ENCODE measurements at regions not wholly inside any gene's neighbourhood (a gene's known extent, or its start where the extent isn't known, plus 50 kb on each side); places are given as distances from the start of the nearest gene placed in this dataset.
"Not testable (repeated sequence)": the region's sequence is repeated elsewhere in the genome, so short reads cannot be mapped to it uniquely, and the experiment has no call there.

- DNase-seq = no peak
- in situ Hi-C loops (cut with MboI; ENCODE audit: low pct_unique_long_range_greater_than_20kb, low sequenced_read_pairs) = no loop called here
These were observed 251.6 kb upstream of the DEFB112 start for GRCh38 chr6:50301307-50301706.

- DNase-seq = no peak
- in situ Hi-C loops (cut with MboI; ENCODE audit: low pct_unique_long_range_greater_than_20kb, low sequenced_read_pairs) = no loop called here
These were observed 255.9 kb upstream of the DEFB112 start for GRCh38 chr6:50305660-50306059.

DNA sequence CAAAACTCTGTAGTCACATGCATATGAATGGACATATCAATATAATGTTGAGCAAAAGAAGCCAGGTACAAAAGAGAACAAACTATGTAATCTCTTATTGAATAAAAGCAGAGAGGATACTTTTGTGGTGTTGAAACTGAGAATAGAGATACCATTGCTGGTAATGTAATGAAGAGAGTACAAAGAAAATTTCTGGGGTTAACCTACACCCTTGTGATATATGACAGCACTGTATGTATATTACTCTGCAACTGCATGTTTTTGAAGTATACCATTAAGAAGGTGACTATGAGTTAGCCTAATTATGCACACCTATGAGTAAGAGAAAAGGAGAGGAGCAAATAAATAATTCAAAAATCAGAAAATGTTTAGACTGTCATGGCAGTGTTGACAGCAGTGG, 268.8 kb upstream of the DEFB112 start:
- no peak for DNase-seq

DNA sequence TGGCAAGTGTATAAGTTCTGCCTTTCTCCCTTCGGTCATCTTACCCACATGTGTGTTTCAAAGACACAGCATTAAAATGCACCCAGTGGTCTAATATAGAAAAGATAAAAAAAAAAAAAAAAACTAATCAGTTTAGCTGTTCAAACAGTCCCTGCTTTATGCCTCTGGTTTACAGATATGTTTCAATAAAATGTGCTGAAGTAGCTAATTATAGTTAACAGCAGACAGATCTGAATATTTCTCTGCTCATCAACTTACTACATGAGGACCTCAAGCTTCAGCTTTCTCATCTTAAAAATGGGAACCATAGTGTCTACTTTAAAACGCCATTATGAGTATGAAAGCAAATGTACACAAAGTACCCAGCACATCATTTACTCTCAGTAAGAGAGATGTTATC, 280.6 kb upstream of the DEFB112 start:
- in situ Hi-C loops (cut with MboI; ENCODE audit: low pct_unique_long_range_greater_than_20kb, low sequenced_read_pairs) = no loop called here
- no peak for DNase-seq

More for the DNA sequence above, 268.8 kb upstream of the DEFB112 start:
- in situ Hi-C loops (cut with MboI; ENCODE audit: low pct_unique_long_range_greater_than_20kb, low sequenced_read_pairs) = no loop called here

- no peak for DNase-seq
- in situ Hi-C loops (cut with MboI; ENCODE audit: low pct_unique_long_range_greater_than_20kb, low sequenced_read_pairs) = no loop called here
These were observed 281.2 kb upstream of the DEFB112 start for GRCh38 chr6:50330963-50331362.

DNA sequence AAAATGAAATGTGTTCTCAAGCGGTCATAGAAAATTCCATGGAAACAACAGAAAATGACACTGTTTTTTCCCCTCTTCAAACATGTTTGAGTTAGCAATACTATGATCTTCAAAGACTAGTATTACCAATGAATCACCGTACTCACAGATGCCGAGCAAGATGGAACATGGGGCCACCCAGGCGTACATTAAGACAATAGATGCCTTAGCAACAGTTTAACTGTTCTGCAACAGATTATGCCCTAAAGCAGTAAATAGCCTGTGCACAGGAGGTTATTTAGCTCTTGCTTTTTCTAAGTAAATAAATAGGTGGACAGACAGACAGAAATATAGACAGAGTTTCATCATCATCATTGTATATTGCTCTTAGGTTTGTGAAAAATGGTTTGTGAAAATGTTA, 284.0 kb upstream of the DEFB112 start:
- in situ Hi-C loops (cut with MboI; ENCODE audit: low pct_unique_long_range_greater_than_20kb, low sequenced_read_pairs) = no loop called here
- no peak for DNase-seq

- in situ Hi-C loops (cut with MboI; ENCODE audit: low pct_unique_long_range_greater_than_20kb, low sequenced_read_pairs) = no loop called here
- no peak for DNase-seq
These were observed 287.9 kb upstream of the DEFB112 start for GRCh38 chr6:50337532-50338122.

DNA sequence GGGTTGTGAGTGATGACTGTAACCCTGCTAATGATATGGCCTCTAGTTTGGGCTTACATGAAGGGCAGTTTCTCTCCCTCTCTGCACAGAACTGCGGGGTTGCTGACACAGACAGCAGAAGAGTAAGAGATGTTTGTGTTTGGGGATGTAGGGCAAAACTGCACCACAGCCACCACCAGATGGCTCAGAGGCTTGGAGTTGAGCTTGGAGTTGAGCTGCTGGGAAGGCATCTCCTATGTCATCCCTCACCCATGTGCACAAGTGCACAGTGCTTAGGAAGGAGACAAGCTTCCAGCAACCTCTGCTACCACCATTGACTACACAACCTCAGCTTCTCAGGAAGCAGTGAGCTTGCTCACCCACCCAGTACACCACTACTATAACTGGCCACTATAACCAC, 303.9 kb upstream of the DEFB112 start:
- DNase-seq = no peak
- in situ Hi-C loops (cut with MboI; ENCODE audit: low pct_unique_long_range_greater_than_20kb, low sequenced_read_pairs) = no loop called here

DNA sequence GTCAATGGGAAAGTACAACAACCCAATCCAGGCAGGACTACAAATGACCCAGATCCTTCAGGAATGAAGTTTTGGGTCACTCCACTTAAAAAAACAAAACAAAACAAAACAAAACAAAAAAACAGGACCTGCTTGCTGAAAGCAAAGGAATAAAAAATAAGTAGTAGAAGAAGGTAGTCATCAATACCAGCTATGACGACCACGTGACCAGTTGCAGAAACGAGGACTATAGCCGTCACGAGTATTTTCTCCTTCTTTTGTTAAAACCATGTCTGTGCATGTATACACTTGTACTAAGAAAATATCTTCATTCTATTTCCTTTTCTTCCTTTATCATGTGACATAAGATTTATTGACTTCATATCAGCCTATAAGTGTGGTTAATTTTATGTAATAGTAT, 308.4 kb upstream of the DEFB112 start:
- in situ Hi-C loops (cut with MboI; ENCODE audit: low pct_unique_long_range_greater_than_20kb, low sequenced_read_pairs) = no loop called here
- DNase-seq = no peak

DNA sequence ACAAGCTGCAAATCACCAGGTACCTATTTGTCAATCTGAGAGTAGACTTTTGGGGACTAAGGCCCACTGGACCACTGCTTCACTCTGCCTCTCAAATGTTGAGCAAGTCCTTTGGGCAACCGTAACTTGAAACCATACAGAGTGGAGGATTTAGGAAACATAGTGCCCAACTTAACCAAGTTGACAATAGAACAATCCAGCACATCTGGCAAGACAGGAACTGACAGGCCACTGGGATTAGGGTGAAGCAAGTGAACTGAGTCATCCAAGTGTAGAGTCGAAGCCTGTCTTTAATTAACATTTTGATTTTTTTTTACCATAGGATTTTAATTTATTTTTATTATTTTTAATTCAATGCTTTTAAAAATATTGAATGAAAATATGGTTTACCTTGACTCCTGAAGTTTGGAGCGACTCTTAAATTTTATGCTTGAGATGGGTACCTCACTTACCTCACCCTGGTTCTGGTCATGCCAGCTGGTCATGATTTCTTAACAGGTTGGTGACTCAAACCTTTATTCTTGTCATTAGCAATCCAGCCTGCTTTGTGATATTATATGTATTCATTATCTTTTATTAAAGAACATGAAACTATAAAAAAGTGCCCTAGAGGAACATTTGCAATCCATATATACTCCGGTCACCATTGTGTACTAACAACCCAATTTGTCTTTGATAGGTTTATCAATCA, 312.1 kb upstream of the DEFB112 start:
- in situ Hi-C loops (cut with MboI; ENCODE audit: low pct_unique_long_range_greater_than_20kb, low sequenced_read_pairs) = no loop called here
- no peak for DNase-seq

GRCh38 chr6:50362706-50363105, 313.0 kb upstream of the DEFB112 start:
- in situ Hi-C loops (cut with MboI; ENCODE audit: low pct_unique_long_range_greater_than_20kb, low sequenced_read_pairs) = no loop called here
- no peak for DNase-seq

- in situ Hi-C loops (cut with MboI; ENCODE audit: low pct_unique_long_range_greater_than_20kb, low sequenced_read_pairs) = no loop called here
- DNase-seq = no peak
These were observed 320.3 kb upstream of the DEFB112 start for GRCh38 chr6:50369996-50370395.

DNA sequence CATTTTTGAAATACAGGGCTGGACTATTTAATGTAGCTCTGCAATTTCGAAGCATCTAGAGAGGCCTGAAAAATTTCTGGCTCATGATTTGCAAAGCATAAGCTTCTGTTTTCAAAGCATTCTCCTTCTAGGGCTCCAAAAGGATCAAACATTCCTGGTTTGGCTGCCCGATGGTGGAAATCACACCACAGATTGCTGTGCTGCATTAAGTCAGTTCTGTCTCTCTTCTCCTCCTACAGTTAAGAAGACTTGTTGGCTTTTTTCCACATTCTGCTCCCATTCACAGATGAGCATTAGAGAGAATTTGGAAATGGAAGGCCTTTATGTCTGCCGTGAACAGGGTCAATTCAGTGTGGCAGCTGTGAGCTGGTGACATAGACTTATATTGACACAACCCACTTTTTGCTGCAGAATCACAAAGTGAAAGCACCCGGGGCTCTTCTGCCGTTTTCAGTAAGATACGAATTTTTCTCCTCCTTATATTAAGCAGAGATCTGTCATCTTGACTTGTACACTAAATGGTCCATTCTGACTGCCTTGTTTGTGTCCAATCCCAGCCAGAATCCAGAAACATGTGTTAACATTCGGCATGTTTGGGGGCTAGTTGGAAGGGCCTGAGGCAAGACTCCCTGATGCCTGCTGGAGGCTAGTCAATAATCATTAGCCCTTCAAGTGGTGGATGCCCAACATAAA, 330.8 kb upstream of the DEFB112 start:
- no peak for DNase-seq
- in situ Hi-C loops (cut with MboI; ENCODE audit: low pct_unique_long_range_greater_than_20kb, low sequenced_read_pairs) = no loop called here

DNA sequence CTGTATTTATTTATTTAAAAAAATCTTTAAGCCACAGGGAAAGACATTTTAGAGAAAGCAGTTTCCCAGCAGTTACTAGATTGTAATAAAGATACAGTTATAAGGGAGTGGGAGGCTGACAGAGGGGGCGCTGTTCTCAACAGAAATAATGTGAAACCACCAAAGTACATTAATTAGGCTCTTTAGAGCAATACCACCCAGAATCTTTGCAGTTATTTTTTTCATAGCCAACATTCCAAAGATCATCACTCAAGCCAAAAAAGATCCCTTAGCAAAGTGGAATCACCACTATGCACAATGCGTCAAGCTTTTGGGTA, 331.3 kb upstream of the DEFB112 start:
- DNase-seq = no peak
- in situ Hi-C loops (cut with MboI; ENCODE audit: low pct_unique_long_range_greater_than_20kb, low sequenced_read_pairs) = no loop called here

GRCh38 chr6:50390416-50390815, 322.9 kb upstream of the TFAP2D start:
- no peak for DNase-seq
- in situ Hi-C loops (cut with MboI; ENCODE audit: low pct_unique_long_range_greater_than_20kb, low sequenced_read_pairs) = no loop called here

DNA sequence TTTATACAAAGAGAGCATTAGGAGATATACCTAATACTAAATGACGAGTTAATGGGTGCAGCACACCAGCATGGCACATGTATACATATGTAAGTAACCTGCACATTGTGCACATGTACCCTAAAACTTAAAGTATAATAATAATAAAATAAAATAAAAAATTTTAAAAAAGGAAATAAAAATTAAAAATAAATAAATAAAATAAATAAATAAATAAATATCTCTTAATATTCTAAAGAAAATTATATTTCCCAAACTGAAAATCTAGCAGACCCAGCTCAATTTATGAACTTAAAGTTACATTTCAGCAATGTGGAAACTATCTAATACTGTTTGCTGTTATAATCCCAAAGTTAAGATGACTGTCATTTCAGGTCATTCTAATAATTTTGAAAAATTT, 319.2 kb upstream of the TFAP2D start:
- DNase-seq; in situ Hi-C loops (cut with MboI; ENCODE audit: low pct_unique_long_range_greater_than_20kb, low sequenced_read_pairs): not testable (repeated sequence)

GRCh38 chr6:50404643-50405042, 308.7 kb upstream of the TFAP2D start:
- in situ Hi-C loops (cut with MboI; ENCODE audit: low pct_unique_long_range_greater_than_20kb, low sequenced_read_pairs) = no loop called here
- no peak for DNase-seq

DNA sequence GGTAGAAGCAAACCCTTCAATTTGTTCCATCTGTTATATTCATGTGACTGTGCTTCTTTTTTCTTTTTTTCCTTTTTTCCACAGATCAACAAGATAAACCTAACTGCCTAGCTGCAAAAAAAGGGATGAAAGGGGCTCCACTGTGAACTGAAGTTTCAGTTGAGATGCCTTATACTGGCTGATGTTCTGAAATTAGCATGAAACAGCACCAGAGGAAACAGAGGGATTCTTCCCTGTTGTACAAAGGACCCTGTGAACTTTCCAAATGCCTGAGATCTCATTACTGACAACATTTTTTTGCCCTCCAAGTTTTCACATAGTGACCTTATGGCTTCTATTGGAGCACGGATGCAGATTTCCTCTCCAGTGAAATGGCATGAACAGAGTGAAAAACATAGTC, 302.7 kb upstream of the TFAP2D start:
- in situ Hi-C loops (cut with MboI; ENCODE audit: low pct_unique_long_range_greater_than_20kb, low sequenced_read_pairs) = no loop called here
- DNase-seq = no peak

DNA sequence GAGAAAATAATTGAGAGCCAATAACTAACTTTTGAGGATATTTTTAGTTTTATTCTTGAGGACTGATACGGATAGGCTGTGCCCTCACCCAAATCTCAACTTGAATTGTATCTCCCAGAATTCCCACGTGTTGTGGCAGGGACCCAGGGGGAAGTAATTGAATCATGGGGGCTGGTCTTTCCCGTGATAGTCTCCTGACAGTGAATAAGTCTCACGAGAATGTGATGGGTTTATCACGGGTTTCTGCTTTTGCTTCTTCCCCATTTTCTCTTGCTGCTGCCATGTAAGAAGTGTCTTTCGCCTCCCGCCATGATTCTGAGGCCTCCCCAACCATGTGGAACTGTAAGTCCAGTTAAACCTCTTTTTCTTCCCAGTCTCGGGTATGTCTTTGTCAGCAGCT, 292.3 kb upstream of the TFAP2D start:
- DNase-seq; in situ Hi-C loops (cut with MboI; ENCODE audit: low pct_unique_long_range_greater_than_20kb, low sequenced_read_pairs): not testable (repeated sequence)

GRCh38 chr6:50427267-50427666, 286.1 kb upstream of the TFAP2D start:
- in situ Hi-C loops (cut with MboI; ENCODE audit: low pct_unique_long_range_greater_than_20kb, low sequenced_read_pairs) = no loop called here
- no peak for DNase-seq

DNA sequence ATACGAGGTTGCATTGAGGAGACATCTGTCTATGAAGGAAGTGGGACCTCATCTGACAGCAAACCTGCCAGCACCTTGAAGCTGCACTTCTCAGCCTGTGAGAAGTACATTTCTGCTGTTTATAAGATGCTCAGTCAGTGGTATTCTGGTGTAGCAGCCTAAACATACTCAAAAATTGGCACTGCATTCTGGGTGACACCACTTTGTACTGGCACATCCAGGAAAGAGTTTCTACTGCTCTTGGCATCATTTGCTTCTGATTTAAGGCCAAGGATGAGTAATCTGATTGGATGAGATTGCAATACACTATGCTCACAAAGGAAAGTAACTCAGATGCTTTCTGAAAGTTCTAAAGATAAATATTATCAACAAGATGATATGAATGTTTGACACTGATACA, 275.4 kb upstream of the TFAP2D start:
- in situ Hi-C loops (cut with MboI; ENCODE audit: low pct_unique_long_range_greater_than_20kb, low sequenced_read_pairs) = no loop called here
- no peak for DNase-seq

All from KBM-7 (cell line).